ENCODE measurements at regions not wholly inside any gene's neighbourhood (a gene's known extent, or its start where the extent isn't known, plus 50 kb on each side); places are given as distances from the start of the nearest gene placed in this dataset.

DNA sequence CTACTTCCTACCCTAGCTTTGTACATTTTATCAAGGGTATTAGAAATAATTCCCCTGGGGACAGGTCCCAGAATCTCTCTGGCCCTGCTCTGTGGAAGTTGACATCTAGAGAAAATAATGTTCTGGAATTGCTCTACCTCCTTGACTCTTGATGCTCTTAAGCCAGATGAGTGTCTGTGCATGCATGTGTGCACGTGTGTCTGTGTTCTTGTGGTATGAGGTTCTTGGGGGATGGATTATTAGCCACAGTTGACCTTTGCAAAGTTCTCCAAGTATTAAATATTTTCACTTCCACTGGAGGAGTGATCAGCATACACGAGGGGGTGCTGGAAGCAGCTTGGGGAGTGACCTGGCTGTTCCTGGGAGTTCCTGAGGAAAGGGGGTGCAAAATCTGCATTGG is 61.2 kb upstream of the PELI1 start:
- H3K27ac ChIP-seq (replicated peaks): no peak overlapping the region
- DNase-seq (ENCODE audit: low read depth in 1 of 2, low spot score in 1 of 2): no peak
- H3K4me3 ChIP-seq (replicated peaks; ENCODE audit: insufficient read depth, low read length): no peak overlapping the region
- H3K27me3 ChIP-seq (ENCODE audit: insufficient read depth, poor library complexity, severe bottlenecking): no peaks in the 10 kb centered on the region
- TF ChIP-seq GABPA (IDR thresholded peaks at IDR 0.05; ENCODE audit: low read depth) (no peak), POLR2AphosphoS5 (IDR thresholded peaks at IDR 0.05; ENCODE audit: low read depth) (no peak), SPI1 (IDR thresholded peaks at IDR 0.05; ENCODE audit: borderline replicate concordance, low read depth) (no peak)
- TF ChIP-seq, protein P1, sequence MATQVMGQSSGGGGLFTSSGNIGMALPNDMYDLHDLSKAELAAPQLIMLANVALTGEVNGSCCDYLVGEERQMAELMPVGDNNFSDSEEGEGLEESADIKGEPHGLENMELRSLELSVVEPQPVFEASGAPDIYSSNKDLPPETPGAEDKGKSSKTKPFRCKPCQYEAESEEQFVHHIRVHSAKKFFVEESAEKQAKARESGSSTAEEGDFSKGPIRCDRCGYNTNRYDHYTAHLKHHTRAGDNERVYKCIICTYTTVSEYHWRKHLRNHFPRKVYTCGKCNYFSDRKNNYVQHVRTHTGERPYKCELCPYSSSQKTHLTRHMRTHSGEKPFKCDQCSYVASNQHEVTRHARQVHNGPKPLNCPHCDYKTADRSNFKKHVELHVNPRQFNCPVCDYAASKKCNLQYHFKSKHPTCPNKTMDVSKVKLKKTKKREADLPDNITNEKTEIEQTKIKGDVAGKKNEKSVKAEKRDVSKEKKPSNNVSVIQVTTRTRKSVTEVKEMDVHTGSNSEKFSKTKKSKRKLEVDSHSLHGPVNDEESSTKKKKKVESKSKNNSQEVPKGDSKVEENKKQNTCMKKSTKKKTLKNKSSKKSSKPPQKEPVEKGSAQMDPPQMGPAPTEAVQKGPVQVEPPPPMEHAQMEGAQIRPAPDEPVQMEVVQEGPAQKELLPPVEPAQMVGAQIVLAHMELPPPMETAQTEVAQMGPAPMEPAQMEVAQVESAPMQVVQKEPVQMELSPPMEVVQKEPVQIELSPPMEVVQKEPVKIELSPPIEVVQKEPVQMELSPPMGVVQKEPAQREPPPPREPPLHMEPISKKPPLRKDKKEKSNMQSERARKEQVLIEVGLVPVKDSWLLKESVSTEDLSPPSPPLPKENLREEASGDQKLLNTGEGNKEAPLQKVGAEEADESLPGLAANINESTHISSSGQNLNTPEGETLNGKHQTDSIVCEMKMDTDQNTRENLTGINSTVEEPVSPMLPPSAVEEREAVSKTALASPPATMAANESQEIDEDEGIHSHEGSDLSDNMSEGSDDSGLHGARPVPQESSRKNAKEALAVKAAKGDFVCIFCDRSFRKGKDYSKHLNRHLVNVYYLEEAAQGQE (IDR thresholded peaks at IDR 0.05; ENCODE audit: insufficient replicate concordance, low read depth): no peak
- TF ChIP-seq, protein P2, sequence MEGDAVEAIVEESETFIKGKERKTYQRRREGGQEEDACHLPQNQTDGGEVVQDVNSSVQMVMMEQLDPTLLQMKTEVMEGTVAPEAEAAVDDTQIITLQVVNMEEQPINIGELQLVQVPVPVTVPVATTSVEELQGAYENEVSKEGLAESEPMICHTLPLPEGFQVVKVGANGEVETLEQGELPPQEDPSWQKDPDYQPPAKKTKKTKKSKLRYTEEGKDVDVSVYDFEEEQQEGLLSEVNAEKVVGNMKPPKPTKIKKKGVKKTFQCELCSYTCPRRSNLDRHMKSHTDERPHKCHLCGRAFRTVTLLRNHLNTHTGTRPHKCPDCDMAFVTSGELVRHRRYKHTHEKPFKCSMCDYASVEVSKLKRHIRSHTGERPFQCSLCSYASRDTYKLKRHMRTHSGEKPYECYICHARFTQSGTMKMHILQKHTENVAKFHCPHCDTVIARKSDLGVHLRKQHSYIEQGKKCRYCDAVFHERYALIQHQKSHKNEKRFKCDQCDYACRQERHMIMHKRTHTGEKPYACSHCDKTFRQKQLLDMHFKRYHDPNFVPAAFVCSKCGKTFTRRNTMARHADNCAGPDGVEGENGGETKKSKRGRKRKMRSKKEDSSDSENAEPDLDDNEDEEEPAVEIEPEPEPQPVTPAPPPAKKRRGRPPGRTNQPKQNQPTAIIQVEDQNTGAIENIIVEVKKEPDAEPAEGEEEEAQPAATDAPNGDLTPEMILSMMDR (IDR thresholded peaks at IDR 0.05; ENCODE audit: insufficient read depth, low read length): no peak

DNA sequence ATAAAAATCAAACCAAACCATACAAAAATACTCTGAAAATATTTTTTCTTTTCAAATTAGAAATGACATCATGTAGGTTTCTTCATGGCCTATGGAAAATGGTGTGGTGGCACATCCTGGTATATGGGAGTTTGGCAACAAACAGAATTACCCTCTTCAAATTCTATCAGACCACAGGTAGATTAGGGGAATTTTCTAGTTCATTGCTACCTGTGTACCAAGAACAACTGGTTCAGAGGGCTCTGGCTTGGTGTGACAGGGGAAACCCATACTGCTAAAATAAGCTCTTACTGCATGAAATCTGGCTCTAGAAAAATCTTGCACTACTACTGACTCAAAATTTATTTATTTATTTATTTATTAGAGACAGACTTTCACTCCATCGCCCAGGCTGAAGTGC is 63.4 kb upstream of the PELI1 start:
- H3K27ac ChIP-seq (replicated peaks): no peak overlapping the region
- no peaks in the 10 kb centered on the region for H3K27me3 ChIP-seq (ENCODE audit: insufficient read depth, poor library complexity, severe bottlenecking)
- H3K4me3 ChIP-seq (replicated peaks; ENCODE audit: insufficient read depth, low read length): no peak overlapping the region
- TF ChIP-seq, protein P1 (IDR thresholded peaks at IDR 0.05; ENCODE audit: insufficient replicate concordance, low read depth): no peak
- TF ChIP-seq POLR2AphosphoS5 (IDR thresholded peaks at IDR 0.05; ENCODE audit: low read depth): no peak
- TF ChIP-seq SPI1 (IDR thresholded peaks at IDR 0.05; ENCODE audit: borderline replicate concordance, low read depth): no peak
- TF ChIP-seq, protein P2 (IDR thresholded peaks at IDR 0.05; ENCODE audit: insufficient read depth, low read length): no peak
- TF ChIP-seq GABPA (IDR thresholded peaks at IDR 0.05; ENCODE audit: low read depth): no peak
- DNase-seq (ENCODE audit: low read depth in 1 of 2, low spot score in 1 of 2): no peak

DNA sequence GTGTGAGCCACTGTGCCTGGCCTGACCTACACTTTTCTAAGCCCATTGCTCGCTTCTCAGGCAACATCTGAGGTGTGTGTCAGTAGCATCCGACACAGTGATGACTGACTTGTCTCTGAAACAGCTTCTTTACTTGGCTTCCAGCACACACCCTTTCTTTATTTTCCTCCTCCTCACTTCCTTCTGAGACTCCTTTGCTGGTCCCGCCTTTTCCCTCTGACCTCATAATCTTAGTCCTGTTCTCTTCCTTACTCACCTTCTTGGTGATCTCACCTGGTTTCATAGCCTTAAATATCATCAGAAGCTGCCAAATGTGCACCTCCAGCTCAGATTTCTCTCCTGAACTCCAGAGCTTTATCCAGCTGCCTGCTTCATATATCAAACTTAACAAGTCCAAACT is 66.6 kb upstream of the PELI1 start:
- TF ChIP-seq, protein P2 (IDR thresholded peaks at IDR 0.05; ENCODE audit: insufficient read depth, low read length): no peak
- no peak for TF ChIP-seq POLR2AphosphoS5 (IDR thresholded peaks at IDR 0.05; ENCODE audit: low read depth)
- TF ChIP-seq SPI1 (IDR thresholded peaks at IDR 0.05; ENCODE audit: borderline replicate concordance, low read depth): no peak
- TF ChIP-seq, protein P1 (IDR thresholded peaks at IDR 0.05; ENCODE audit: insufficient replicate concordance, low read depth): no peak
- TF ChIP-seq GABPA (IDR thresholded peaks at IDR 0.05; ENCODE audit: low read depth): no peak
- no peak for DNase-seq (ENCODE audit: low read depth in 1 of 2, low spot score in 1 of 2)
- Histone ChIP-seq H3K27me3 (ENCODE audit: insufficient read depth, poor library complexity, severe bottlenecking) (no peaks in the 10 kb centered on the region), H3K4me3 (replicated peaks; ENCODE audit: insufficient read depth, low read length) (no peak overlapping the region), H3K27ac (replicated peaks) (no peak overlapping the region)
